ENCODE measurements at regions not wholly inside any gene's neighbourhood (a gene's known extent, or its start where the extent isn't known, plus 50 kb on each side); places are given as distances from the start of the nearest gene placed in this dataset.
"Not testable (repeated sequence)": the region's sequence is repeated elsewhere in the genome, so short reads cannot be mapped to it uniquely, and the experiment has no call there.

GRCh38 chr21:14748662-14749061 lies 202.5 kb upstream of the SAMSN1 start:
- TF ChIP-seq YY1 (IDR thresholded peaks at IDR 0.05; ENCODE audit: insufficient read depth, insufficient read length) (no peak), SUZ12 (IDR thresholded peaks at IDR 0.05; ENCODE audit: extremely low read depth, insufficient read depth, insufficient read length) (no peak), ZNF274 (IDR thresholded peaks at IDR 0.05; ENCODE audit: low read depth, low read length) (no peak)
- Histone ChIP-seq H3K36me3 (ENCODE audit: insufficient read depth, insufficient read length, low read length) (no peaks in the 10 kb centered on the region), H3K9me3 (ENCODE audit: insufficient read depth, low read length) (no peaks in the 10 kb centered on the region), H3K4me3 (ENCODE audit: insufficient read length, low read depth) (no peak overlapping the region), H3K9ac (ENCODE audit: insufficient read length, low read depth) (no peak overlapping the region), H3K27me3 (ENCODE audit: insufficient read depth, insufficient read length) (no peaks in the 10 kb centered on the region), H3K4me1 (ENCODE audit: insufficient read depth, insufficient read length) (no peaks in the 10 kb centered on the region)
- no peak for DNase-seq (ENCODE audit: low read depth, low spot score)

DNA sequence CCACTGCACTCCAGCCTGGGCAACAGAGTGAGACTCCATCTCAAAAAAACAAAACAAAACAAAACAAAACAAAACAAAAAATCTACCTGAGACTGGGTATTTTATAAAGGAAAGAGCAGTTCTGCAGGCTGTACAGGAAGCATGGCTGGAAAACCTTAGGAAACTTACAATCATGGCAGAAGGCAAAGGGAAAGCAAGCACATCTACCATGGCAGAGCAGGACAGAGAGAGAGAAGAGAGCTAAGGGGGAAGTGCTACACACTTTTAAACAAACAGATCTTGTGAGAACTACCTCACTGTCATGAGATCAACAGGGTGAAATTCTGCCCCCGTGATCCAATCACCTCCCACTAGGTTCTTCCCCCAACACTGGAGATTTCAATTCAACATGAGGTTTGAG lies 198.3 kb upstream of the SAMSN1 start:
- no peak for DNase-seq (ENCODE audit: low read depth, low spot score)
- Histone ChIP-seq H3K9me3 (ENCODE audit: insufficient read depth, low read length) (no peaks in the 10 kb centered on the region), H3K36me3 (ENCODE audit: insufficient read depth, insufficient read length, low read length) (no peaks in the 10 kb centered on the region), H3K4me3 (ENCODE audit: insufficient read length, low read depth) (no peak overlapping the region), H3K9ac (ENCODE audit: insufficient read length, low read depth) (no peak overlapping the region), H3K27me3 (ENCODE audit: insufficient read depth, insufficient read length) (no peaks in the 10 kb centered on the region), H3K4me1 (ENCODE audit: insufficient read depth, insufficient read length) (no peaks in the 10 kb centered on the region)
- TF ChIP-seq SUZ12 (IDR thresholded peaks at IDR 0.05; ENCODE audit: extremely low read depth, insufficient read depth, insufficient read length) (no peak), ZNF274 (IDR thresholded peaks at IDR 0.05; ENCODE audit: low read depth, low read length) (no peak), YY1 (IDR thresholded peaks at IDR 0.05; ENCODE audit: insufficient read depth, insufficient read length) (no peak)

GRCh38 chr21:14742119-14742518 lies 196.0 kb upstream of the SAMSN1 start:
- Histone ChIP-seq H3K36me3 (ENCODE audit: insufficient read depth, insufficient read length, low read length) (no peaks in the 10 kb centered on the region), H3K4me3 (ENCODE audit: insufficient read length, low read depth) (no peak overlapping the region), H3K9ac (ENCODE audit: insufficient read length, low read depth) (no peak overlapping the region), H3K4me1 (ENCODE audit: insufficient read depth, insufficient read length) (no peaks in the 10 kb centered on the region), H3K9me3 (ENCODE audit: insufficient read depth, low read length) (peaks cover 3% of the 10 kb centered on the region; the same call in 1 of the 2 replicates), H3K27me3 (ENCODE audit: insufficient read depth, insufficient read length) (no peaks in the 10 kb centered on the region)
- TF ChIP-seq SUZ12 (IDR thresholded peaks at IDR 0.05; ENCODE audit: extremely low read depth, insufficient read depth, insufficient read length) (no peak), ZNF274 (IDR thresholded peaks at IDR 0.05; ENCODE audit: low read depth, low read length) (no peak), YY1 (IDR thresholded peaks at IDR 0.05; ENCODE audit: insufficient read depth, insufficient read length) (no peak)
- DNase-seq (ENCODE audit: low read depth, low spot score) = no peak

DNA sequence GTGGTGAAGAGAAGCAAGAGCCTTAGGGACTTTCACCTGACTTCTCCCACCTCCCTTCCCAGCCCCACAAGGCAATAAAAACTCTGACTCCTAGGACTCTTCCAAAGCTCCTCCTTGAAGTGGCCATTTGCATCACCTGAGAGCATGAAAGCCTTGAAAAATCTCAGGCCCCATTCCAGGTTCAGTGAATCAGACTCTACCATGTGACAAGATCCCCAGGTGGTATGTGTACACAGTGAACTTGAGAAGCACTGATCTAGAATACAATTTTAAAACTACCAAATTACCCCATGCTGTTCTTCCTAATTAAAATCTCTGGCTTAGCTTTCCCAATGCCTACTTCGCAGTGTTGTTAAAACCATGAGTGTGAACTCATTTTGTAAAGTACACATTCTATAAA lies 195.1 kb upstream of the SAMSN1 start:
- H3K9ac ChIP-seq (ENCODE audit: insufficient read length, low read depth) = no peak overlapping the region
- H3K27me3 ChIP-seq (ENCODE audit: insufficient read depth, insufficient read length) = no peaks in the 10 kb centered on the region
- DNase-seq (ENCODE audit: low read depth, low spot score) = no peak
- no peak for TF ChIP-seq SUZ12 (IDR thresholded peaks at IDR 0.05; ENCODE audit: extremely low read depth, insufficient read depth, insufficient read length)
- TF ChIP-seq YY1 (IDR thresholded peaks at IDR 0.05; ENCODE audit: insufficient read depth, insufficient read length) = no peak
- no peak for TF ChIP-seq ZNF274 (IDR thresholded peaks at IDR 0.05; ENCODE audit: low read depth, low read length)
- no peaks in the 10 kb centered on the region for H3K4me1 ChIP-seq (ENCODE audit: insufficient read depth, insufficient read length)
- H3K36me3 ChIP-seq (ENCODE audit: insufficient read depth, insufficient read length, low read length) = no peaks in the 10 kb centered on the region
- no peak overlapping the region for H3K4me3 ChIP-seq (ENCODE audit: insufficient read length, low read depth)
- peaks cover 3% of the 10 kb centered on the region; the same call in 1 of the 2 replicates for H3K9me3 ChIP-seq (ENCODE audit: insufficient read depth, low read length)

DNA sequence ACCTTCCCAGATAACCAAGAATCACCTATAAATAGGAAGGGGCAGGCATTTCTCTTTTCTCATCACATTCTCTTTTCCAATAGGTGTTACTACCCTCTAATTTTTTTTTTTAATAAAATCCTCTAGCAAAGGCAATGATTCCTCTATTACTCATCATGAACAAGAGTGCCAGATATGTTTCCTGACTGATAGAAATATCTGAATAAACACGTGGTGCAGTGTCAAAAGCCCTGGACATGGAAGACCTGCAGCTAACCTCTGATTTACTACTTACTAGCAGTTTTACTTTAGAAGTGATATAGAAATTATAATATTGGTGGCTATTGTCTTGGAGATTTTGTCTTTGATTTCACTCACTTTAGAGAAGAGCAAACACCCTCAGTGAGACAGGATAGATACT lies 194.6 kb upstream of the SAMSN1 start:
- DNase-seq (ENCODE audit: low read depth, low spot score) = no peak
- TF ChIP-seq ZNF274 (IDR thresholded peaks at IDR 0.05; ENCODE audit: low read depth, low read length) = no peak
- no peak for TF ChIP-seq SUZ12 (IDR thresholded peaks at IDR 0.05; ENCODE audit: extremely low read depth, insufficient read depth, insufficient read length)
- no peaks in the 10 kb centered on the region for H3K27me3 ChIP-seq (ENCODE audit: insufficient read depth, insufficient read length)
- H3K4me1 ChIP-seq (ENCODE audit: insufficient read depth, insufficient read length) = no peaks in the 10 kb centered on the region
- no peaks in the 10 kb centered on the region for H3K36me3 ChIP-seq (ENCODE audit: insufficient read depth, insufficient read length, low read length)
- H3K9ac ChIP-seq (ENCODE audit: insufficient read length, low read depth) = no peak overlapping the region
- peaks cover 3% of the 10 kb centered on the region; the same call in 1 of the 2 replicates for H3K9me3 ChIP-seq (ENCODE audit: insufficient read depth, low read length)
- no peak overlapping the region for H3K4me3 ChIP-seq (ENCODE audit: insufficient read length, low read depth)

GRCh38 chr21:14740116-14740515 lies 194.0 kb upstream of the SAMSN1 start:
- peaks cover 3% of the 10 kb centered on the region; the same call in 1 of the 2 replicates for H3K9me3 ChIP-seq (ENCODE audit: insufficient read depth, low read length)
- no peaks in the 10 kb centered on the region for H3K27me3 ChIP-seq (ENCODE audit: insufficient read depth, insufficient read length)
- no peak overlapping the region for H3K9ac ChIP-seq (ENCODE audit: insufficient read length, low read depth)
- no peaks in the 10 kb centered on the region for H3K36me3 ChIP-seq (ENCODE audit: insufficient read depth, insufficient read length, low read length)
- no peak for DNase-seq (ENCODE audit: low read depth, low spot score)
- no peak overlapping the region for H3K4me3 ChIP-seq (ENCODE audit: insufficient read length, low read depth)
- no peaks in the 10 kb centered on the region for H3K4me1 ChIP-seq (ENCODE audit: insufficient read depth, insufficient read length)
- TF ChIP-seq SUZ12 (IDR thresholded peaks at IDR 0.05; ENCODE audit: extremely low read depth, insufficient read depth, insufficient read length) = no peak

GRCh38 chr21:14739590-14739989 lies 193.5 kb upstream of the SAMSN1 start:
- no peak overlapping the region for H3K4me3 ChIP-seq (ENCODE audit: insufficient read length, low read depth)
- no peak for TF ChIP-seq ZNF274 (IDR thresholded peaks at IDR 0.05; ENCODE audit: low read depth, low read length)
- no peak for TF ChIP-seq YY1 (IDR thresholded peaks at IDR 0.05; ENCODE audit: insufficient read depth, insufficient read length)
- H3K27me3 ChIP-seq (ENCODE audit: insufficient read depth, insufficient read length) = no peaks in the 10 kb centered on the region
- H3K36me3 ChIP-seq (ENCODE audit: insufficient read depth, insufficient read length, low read length) = no peaks in the 10 kb centered on the region
- peaks cover 3% of the 10 kb centered on the region; the same call in 1 of the 2 replicates for H3K9me3 ChIP-seq (ENCODE audit: insufficient read depth, low read length)
- no peak overlapping the region for H3K9ac ChIP-seq (ENCODE audit: insufficient read length, low read depth)
- DNase-seq (ENCODE audit: low read depth, low spot score) = no peak
- H3K4me1 ChIP-seq (ENCODE audit: insufficient read depth, insufficient read length) = no peaks in the 10 kb centered on the region

DNA sequence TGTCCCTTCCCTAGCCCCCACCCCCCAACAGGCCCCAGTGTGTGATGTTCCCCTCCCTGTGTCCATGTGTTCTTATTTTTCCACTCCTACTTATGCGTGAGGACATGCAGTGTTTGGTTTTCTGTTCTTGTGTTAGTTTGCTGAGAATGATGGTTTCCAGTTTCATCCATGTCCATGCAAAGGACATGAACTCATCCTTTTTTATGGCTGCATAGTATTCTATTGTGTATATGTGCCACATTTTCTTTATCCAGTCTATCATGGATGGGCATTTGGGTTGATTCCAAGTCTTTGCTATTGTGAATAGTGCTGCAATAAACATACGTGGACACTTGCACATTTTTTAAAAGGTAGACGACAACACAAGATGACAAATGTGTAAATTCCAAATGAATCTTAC lies 192.5 kb upstream of the SAMSN1 start:
- not testable (repeated sequence) for H3K9ac ChIP-seq (ENCODE audit: insufficient read length, low read depth); H3K9me3 ChIP-seq (ENCODE audit: insufficient read depth, low read length); H3K36me3 ChIP-seq (ENCODE audit: insufficient read depth, insufficient read length, low read length)

More for the DNA sequence above, 192.5 kb upstream of the SAMSN1 start:
- DNase-seq (ENCODE audit: low read depth, low spot score); H3K27me3 ChIP-seq (ENCODE audit: insufficient read depth, insufficient read length); H3K4me3 ChIP-seq (ENCODE audit: insufficient read length, low read depth); H3K4me1 ChIP-seq (ENCODE audit: insufficient read depth, insufficient read length): not testable (repeated sequence)
